OCI-LY3 (cell line): ENCODE measurements at regions not wholly inside any gene's neighbourhood (a gene's known extent, or its start where the extent isn't known, plus 50 kb on each side); places are given as distances from the start of the nearest gene placed in this dataset.

Experiments used
- EZH2phosphoT487 ChIP-seq: fragments of 200-600 bp; shearing (Covaris generic); IDR thresholded peaks from 2 replicates; pipeline ENCODE4 v1.6.1; 2018; ENCODE audit warnings: antibody characterized with exemption, mixed run types, low read depth
- TF ChIP-seq, protein P1 (sequence below): fragments of 200-600, 300-600 bp; sonication (generic); IDR thresholded peaks from 2 replicates; pipeline ENCODE4 v1.5.1; 2014; ENCODE audit warnings: antibody characterized with exemption, low read length, low read depth

DNA sequence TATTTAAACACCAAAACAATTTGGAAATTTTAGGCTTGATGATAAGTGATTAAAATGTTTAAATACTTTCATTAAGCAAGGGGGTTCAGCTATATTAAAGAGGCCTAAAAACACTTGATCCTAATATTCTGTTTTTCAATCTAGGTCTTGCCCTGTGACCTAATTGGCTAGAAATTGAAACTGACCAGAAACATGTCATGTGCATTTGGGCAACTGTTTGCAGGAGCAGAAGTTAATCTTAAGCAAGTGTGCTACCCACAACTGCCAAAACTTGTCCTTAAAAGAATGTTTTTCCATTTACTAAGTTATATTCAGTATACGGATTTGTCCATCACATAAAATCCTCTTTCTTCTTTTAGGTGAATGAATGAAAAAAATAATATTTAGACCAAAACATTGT, 167.3 kb downstream of the PPP1R3A start:
- TF ChIP-seq, protein P1, sequence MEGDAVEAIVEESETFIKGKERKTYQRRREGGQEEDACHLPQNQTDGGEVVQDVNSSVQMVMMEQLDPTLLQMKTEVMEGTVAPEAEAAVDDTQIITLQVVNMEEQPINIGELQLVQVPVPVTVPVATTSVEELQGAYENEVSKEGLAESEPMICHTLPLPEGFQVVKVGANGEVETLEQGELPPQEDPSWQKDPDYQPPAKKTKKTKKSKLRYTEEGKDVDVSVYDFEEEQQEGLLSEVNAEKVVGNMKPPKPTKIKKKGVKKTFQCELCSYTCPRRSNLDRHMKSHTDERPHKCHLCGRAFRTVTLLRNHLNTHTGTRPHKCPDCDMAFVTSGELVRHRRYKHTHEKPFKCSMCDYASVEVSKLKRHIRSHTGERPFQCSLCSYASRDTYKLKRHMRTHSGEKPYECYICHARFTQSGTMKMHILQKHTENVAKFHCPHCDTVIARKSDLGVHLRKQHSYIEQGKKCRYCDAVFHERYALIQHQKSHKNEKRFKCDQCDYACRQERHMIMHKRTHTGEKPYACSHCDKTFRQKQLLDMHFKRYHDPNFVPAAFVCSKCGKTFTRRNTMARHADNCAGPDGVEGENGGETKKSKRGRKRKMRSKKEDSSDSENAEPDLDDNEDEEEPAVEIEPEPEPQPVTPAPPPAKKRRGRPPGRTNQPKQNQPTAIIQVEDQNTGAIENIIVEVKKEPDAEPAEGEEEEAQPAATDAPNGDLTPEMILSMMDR: no peak
- no peak for TF ChIP-seq EZH2phosphoT487
